HepG2 (cell line): ENCODE measurements at regions not wholly inside any gene's neighbourhood (a gene's known extent, or its start where the extent isn't known, plus 50 kb on each side); places are given as distances from the start of the nearest gene placed in this dataset.

Source experiments
- DNMT3B ChIP-seq: conservative IDR thresholded peaks from 2 replicates; pipeline ENCODE4 v1.6.1; 2016; ENCODE audit warnings: missing biosample characterization, control low read depth
- FOXA1 ChIP-seq, 2 experiments: fragments of 450-650 bp in 1 of 2; sonication (generic) in 1 of 2; formaldehyde crosslinking in 1 of 2; IDR thresholded peaks; 2 replicates each; pipeline versions ENCODE4 v1.4.0 to v1.6.1; 2016 to 2020; ENCODE audit warnings: missing genetic modification reagents in 1 of 2
- NFKB2 ChIP-seq: sonication (generic); formaldehyde crosslinking; IDR thresholded peaks from 2 replicates; pipeline ENCODE4 v1.4.0; 2020; ENCODE audit warnings: missing genetic modification reagents, borderline replicate concordance
- PHF8 ChIP-seq: sonication (generic); formaldehyde crosslinking; IDR thresholded peaks from 2 replicates; pipeline ENCODE4 v1.5.0; 2020; ENCODE audit warnings: missing genetic modification reagents
- SALL1 ChIP-seq: sonication (generic); formaldehyde crosslinking; IDR thresholded peaks from 2 replicates; pipeline ENCODE4 v1.8.0; 2022; ENCODE audit warnings: mild to moderate bottlenecking, missing genetic modification reagents
- SMARCC2 ChIP-seq: fragments of 450-650 bp; IDR thresholded peaks from 2 replicates; pipeline ENCODE4 v1.6.1; 2017; ENCODE audit warnings: antibody characterized with exemption, mild to moderate bottlenecking
- ZFP36 ChIP-seq: fragments of 150-350 bp; IDR thresholded peaks from 2 replicates; pipeline ENCODE4 v1.6.1; 2018; ENCODE audit warnings: borderline replicate concordance, low read length, low read depth; ENCODE audit not compliant: partially characterized antibody
- ZNF331 ChIP-seq: sonication (generic); formaldehyde crosslinking; IDR thresholded peaks from 2 replicates; pipeline ENCODE4 v1.4.0; 2020; ENCODE audit warnings: missing genetic modification reagents
- ZNF737 ChIP-seq: sonication (generic); formaldehyde crosslinking; IDR thresholded peaks from 2 replicates; pipeline ENCODE4 v1.5.0; 2020; ENCODE audit warnings: missing genetic modification reagents, mild to moderate bottlenecking, borderline replicate concordance
- ZNF782 ChIP-seq: sonication (generic); formaldehyde crosslinking; IDR thresholded peaks from 2 replicates; pipeline ENCODE4 v1.4.0; 2020; ENCODE audit warnings: missing genetic modification reagents, mild to moderate bottlenecking, borderline replicate concordance
- TF ChIP-seq, protein P1 (sequence below): sonication (generic); formaldehyde crosslinking; IDR thresholded peaks from 2 replicates; pipeline ENCODE4 v1.4.0; 2020; ENCODE audit warnings: mild to moderate bottlenecking, low read depth, missing genetic modification reagents
- TF ChIP-seq, protein P2 (sequence below): conservative IDR thresholded peaks from 2 replicates; pipeline ENCODE4 v1.6.1; 2018; ENCODE audit warnings: missing genetic modification reagents
- TF ChIP-seq, protein P3 (sequence below): sonication (generic); formaldehyde crosslinking; IDR thresholded peaks from 2 replicates; pipeline ENCODE4 v1.4.0; 2020; ENCODE audit warnings: missing genetic modification reagents; ENCODE audit errors: not compliant biosample characterization
- TF ChIP-seq, protein P4 (sequence below): sonication (generic); formaldehyde crosslinking; IDR thresholded peaks from 2 replicates; pipeline ENCODE4 v1.5.0; 2020; ENCODE audit warnings: mild to moderate bottlenecking, missing genetic modification reagents
- TF ChIP-seq, protein P5 (sequence below): sonication (generic); formaldehyde crosslinking; IDR thresholded peaks from 2 replicates; pipeline ENCODE4 v1.8.0; 2022; ENCODE audit warnings: mild to moderate bottlenecking, missing genetic modification reagents, borderline replicate concordance
- TF ChIP-seq, protein P6 (sequence below): sonication (generic); formaldehyde crosslinking; IDR thresholded peaks from 2 replicates; pipeline ENCODE4 v1.9.0; 2021; ENCODE audit warnings: missing genetic modification reagents, borderline replicate concordance
- TF ChIP-seq, protein P7 (sequence below): sonication (generic); formaldehyde crosslinking; IDR thresholded peaks from 2 replicates; pipeline ENCODE4 v1.8.0; 2022; ENCODE audit warnings: mild to moderate bottlenecking, missing genetic modification reagents; ENCODE audit not compliant: insufficient replicate concordance

DNA sequence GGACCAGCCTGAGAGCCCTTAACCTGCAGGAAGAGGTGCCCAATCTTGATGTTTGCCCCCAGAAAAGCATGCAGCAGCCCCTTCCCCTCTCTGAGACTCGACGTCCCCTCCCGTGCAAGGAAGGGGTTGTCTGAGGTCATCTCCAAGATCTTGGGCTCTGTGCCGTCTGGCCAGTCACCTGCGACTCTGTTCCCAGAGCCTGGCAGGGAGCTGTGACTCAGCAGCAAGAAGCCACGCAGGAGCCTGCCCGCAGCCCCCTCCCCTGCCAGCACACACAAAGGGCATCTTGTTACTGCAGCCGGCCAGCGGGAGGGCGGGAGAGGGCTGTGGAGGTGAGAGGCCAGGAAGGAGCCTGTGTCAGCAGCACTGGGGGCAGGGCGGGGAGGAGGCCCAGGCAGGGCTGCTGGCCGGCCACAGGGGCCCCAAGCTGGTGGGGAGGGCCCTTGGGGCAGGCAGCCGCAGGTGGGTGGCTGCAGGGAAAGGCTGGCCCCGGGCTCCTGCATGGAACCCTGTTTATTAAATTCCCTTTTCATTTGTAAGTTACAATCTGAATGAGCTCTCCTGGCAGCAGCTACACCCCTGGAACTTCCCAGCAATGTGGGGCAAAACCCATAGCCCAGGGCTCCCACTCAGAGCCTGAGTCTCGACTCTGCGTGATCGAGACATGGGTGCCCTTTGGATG lies 103.7 kb upstream of the ZMIZ1 start (continued):
- TF ChIP-seq, protein P1, sequence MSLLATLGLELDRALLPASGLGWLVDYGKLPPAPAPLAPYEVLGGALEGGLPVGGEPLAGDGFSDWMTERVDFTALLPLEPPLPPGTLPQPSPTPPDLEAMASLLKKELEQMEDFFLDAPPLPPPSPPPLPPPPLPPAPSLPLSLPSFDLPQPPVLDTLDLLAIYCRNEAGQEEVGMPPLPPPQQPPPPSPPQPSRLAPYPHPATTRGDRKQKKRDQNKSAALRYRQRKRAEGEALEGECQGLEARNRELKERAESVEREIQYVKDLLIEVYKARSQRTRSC (CRISPR knock-in tag): no peak
- TF ChIP-seq ZFP36: peak; percentile 11
- peak; percentile 29 for TF ChIP-seq PHF8 (CRISPR knock-in tag)
- no peak for TF ChIP-seq ZNF737
- peak; percentile 95 for TF ChIP-seq ZNF331 (CRISPR knock-in tag)
- no peak for TF ChIP-seq SMARCC2
- TF ChIP-seq, protein P2, sequence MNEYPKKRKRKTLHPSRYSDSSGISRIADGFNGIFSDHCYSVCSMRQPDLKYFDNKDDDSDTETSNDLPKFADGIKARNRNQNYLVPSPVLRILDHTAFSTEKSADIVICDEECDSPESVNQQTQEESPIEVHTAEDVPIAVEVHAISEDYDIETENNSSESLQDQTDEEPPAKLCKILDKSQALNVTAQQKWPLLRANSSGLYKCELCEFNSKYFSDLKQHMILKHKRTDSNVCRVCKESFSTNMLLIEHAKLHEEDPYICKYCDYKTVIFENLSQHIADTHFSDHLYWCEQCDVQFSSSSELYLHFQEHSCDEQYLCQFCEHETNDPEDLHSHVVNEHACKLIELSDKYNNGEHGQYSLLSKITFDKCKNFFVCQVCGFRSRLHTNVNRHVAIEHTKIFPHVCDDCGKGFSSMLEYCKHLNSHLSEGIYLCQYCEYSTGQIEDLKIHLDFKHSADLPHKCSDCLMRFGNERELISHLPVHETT (CRISPR knock-in tag): no peak; the same call in 1 of the 2 replicates
- no peak for TF ChIP-seq FOXA1 (IDR thresholded peaks at IDR 0.05)
- 0 out of 2 replicates have a peak, but pooled peaks have one; percentile 56 for TF ChIP-seq FOXA1 (CRISPR knock-in tag; IDR thresholded peaks at IDR 0.05)
- TF ChIP-seq DNMT3B (CRISPR knock-in tag): no peak
- TF ChIP-seq SALL1 (CRISPR knock-in tag): peak; percentile 96
- TF ChIP-seq, protein P3, sequence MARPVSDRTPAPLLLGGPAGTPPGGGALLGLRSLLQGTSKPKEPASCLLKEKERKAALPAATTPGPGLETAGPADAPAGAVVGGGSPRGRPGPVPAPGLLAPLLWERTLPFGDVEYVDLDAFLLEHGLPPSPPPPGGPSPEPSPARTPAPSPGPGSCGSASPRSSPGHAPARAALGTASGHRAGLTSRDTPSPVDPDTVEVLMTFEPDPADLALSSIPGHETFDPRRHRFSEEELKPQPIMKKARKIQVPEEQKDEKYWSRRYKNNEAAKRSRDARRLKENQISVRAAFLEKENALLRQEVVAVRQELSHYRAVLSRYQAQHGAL (CRISPR knock-in tag): no peak
- TF ChIP-seq, protein P4, sequence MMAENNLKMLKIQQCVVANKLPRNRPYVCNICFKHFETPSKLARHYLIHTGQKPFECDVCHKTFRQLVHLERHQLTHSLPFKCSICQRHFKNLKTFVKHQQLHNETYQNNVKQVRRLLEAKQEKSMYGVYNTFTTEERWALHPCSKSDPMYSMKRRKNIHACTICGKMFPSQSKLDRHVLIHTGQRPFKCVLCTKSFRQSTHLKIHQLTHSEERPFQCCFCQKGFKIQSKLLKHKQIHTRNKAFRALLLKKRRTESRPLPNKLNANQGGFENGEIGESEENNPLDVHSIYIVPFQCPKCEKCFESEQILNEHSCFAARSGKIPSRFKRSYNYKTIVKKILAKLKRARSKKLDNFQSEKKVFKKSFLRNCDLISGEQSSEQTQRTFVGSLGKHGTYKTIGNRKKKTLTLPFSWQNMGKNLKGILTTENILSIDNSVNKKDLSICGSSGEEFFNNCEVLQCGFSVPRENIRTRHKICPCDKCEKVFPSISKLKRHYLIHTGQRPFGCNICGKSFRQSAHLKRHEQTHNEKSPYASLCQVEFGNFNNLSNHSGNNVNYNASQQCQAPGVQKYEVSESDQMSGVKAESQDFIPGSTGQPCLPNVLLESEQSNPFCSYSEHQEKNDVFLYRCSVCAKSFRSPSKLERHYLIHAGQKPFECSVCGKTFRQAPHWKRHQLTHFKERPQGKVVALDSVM (CRISPR knock-in tag): peak; percentile 56
- TF ChIP-seq, protein P5, sequence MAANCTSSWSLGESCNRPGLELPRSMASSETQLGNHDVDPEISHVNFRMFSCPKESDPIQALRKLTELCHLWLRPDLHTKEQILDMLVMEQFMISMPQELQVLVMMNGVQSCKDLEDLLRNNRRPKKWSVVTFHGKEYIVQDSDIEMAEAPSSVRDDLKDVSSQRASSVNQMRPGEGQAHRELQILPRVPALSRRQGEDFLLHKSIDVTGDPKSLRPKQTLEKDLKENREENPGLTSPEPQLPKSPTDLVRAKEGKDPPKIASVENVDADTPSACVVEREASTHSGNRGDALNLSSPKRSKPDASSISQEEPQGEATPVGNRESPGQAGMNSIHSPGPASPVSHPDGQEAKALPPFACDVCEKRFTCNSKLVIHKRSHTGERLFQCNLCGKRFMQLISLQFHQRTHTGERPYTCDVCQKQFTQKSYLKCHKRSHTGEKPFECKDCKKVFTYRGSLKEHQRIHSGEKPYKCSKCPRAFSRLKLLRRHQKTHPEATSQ (CRISPR knock-in tag): peak; percentile 81; the same call in 1 of the 2 replicates
- TF ChIP-seq, protein P6, sequence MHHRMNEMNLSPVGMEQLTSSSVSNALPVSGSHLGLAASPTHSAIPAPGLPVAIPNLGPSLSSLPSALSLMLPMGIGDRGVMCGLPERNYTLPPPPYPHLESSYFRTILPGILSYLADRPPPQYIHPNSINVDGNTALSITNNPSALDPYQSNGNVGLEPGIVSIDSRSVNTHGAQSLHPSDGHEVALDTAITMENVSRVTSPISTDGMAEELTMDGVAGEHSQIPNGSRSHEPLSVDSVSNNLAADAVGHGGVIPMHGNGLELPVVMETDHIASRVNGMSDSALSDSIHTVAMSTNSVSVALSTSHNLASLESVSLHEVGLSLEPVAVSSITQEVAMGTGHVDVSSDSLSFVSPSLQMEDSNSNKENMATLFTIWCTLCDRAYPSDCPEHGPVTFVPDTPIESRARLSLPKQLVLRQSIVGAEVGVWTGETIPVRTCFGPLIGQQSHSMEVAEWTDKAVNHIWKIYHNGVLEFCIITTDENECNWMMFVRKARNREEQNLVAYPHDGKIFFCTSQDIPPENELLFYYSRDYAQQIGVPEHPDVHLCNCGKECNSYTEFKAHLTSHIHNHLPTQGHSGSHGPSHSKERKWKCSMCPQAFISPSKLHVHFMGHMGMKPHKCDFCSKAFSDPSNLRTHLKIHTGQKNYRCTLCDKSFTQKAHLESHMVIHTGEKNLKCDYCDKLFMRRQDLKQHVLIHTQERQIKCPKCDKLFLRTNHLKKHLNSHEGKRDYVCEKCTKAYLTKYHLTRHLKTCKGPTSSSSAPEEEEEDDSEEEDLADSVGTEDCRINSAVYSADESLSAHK (CRISPR knock-in tag): no peak
- TF ChIP-seq, protein P7, sequence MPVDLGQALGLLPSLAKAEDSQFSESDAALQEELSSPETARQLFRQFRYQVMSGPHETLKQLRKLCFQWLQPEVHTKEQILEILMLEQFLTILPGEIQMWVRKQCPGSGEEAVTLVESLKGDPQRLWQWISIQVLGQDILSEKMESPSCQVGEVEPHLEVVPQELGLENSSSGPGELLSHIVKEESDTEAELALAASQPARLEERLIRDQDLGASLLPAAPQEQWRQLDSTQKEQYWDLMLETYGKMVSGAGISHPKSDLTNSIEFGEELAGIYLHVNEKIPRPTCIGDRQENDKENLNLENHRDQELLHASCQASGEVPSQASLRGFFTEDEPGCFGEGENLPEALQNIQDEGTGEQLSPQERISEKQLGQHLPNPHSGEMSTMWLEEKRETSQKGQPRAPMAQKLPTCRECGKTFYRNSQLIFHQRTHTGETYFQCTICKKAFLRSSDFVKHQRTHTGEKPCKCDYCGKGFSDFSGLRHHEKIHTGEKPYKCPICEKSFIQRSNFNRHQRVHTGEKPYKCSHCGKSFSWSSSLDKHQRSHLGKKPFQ (CRISPR knock-in tag): no peak
- no peak; the same call in 1 of the 2 replicates for TF ChIP-seq ZNF782 (CRISPR knock-in tag)
- TF ChIP-seq NFKB2 (CRISPR knock-in tag): peak; percentile 71; the same call in 1 of the 2 replicates
